ENCODE measurements at regions not wholly inside any gene's neighbourhood (a gene's known extent, or its start where the extent isn't known, plus 50 kb on each side); places are given as distances from the start of the nearest gene placed in this dataset.

DNA sequence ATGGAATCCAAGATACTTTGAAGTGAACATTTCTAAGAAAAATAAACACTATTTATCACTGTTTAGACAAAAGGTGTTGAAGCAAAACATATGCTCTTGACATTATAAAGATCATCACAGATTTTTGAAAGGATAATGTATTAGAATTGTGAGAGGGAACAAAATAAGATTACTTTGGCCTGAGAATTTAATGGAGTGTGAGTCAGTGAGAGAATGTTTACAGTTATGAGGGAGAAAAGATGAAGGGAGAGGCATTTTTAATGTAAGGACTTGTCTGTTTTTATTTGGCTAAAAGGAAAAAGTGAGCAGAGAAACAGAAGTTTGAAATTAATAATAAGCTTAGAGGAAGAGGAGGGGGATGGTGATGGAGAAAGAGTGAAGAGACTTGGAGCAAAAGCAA, 1010.1 kb downstream of the EFNA5 start:
- intact Hi-C loops (cut with micrococcal nuclease): no loop called here
- POLR2A ChIA-PET: no interaction called here

DNA sequence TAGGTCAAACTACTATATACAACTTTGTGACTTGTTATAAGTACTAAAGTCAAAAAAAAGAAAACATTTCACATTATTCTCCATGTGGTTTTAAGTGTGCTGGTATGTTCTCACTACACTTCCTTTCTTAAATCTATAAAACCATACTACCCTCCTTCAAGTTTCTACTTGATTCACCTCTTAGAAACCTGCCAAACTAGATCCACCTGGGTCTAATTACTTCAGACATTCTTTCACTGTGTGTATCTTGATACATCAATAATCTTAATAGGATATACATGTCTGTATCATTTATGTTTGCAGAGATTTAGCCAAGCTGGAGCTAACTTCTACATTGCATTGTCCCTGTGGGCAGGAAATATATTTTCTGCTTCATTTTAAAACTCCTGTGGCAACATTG, 1012.6 kb downstream of the EFNA5 start:
- H3K27ac ChIP-seq (ENCODE audit: low read length in 2 of 2): no peak overlapping the region
- H3K79me2 ChIP-seq (ENCODE audit: control insufficient read depth, insufficient read depth, low read length): no peaks in the 10 kb centered on the region
- H4K20me1 ChIP-seq (ENCODE audit: control insufficient read depth, insufficient read depth, low read length, poor library complexity, severe bottlenecking): no peaks in the 10 kb centered on the region
- ChIA-PET POLR2A (no interaction called here), CTCF (no interaction called here)
- ATAC-seq (ENCODE audit: low read depth) (no peak), DNase-seq (no peak)
- no peaks in the 10 kb centered on the region for H3K36me3 ChIP-seq (replicated peaks in 1 of 2; ENCODE audit: control extremely low read depth in 1 of 2, control insufficient read depth in 1 of 2, extremely low read depth in 1 of 2, insufficient read depth in 2 of 2, low read length in 1 of 2)
- H3K27me3 Mint-ChIP-seq: no peaks in the 10 kb centered on the region
- intact Hi-C loops (cut with micrococcal nuclease): no loop called here
- H3K9me3 Mint-ChIP-seq (ENCODE audit: insufficient read depth): peaks cover 9% of the 10 kb centered on the region
- no peak overlapping the region for H2AFZ ChIP-seq (ENCODE audit: insufficient read depth, low read depth, low read length, poor library complexity, severe bottlenecking)
- no peak overlapping the region for H3K4me3 ChIP-seq (ENCODE audit: control extremely low read depth in 1 of 5, extremely low read depth in 1 of 5, insufficient read depth in 1 of 5, low read depth in 2 of 5, low read length in 4 of 5)
- no peak overlapping the region for H3K27ac Mint-ChIP-seq
- H3K4me2 ChIP-seq (replicated peaks; ENCODE audit: low read depth, low read length, poor library complexity, severe bottlenecking): no peak overlapping the region
- H3K4me1 ChIP-seq (ENCODE audit: control insufficient read depth in 2 of 2, insufficient read depth in 2 of 2, low read length in 2 of 2): no peaks in the 10 kb centered on the region
- peaks cover 0 to 2% (median 2%) of the 10 kb centered on the region in 3 donors for H3K9me3 ChIP-seq (ENCODE audit: control extremely low read depth in 1 of 3, control insufficient read depth in 2 of 3, insufficient read depth in 1 of 3, low read length in 2 of 3)
- no peak overlapping the region for H3K4me3 Mint-ChIP-seq
- no peaks in the 10 kb centered on the region for H3K4me1 Mint-ChIP-seq
- no peak overlapping the region for H3K9ac ChIP-seq (ENCODE audit: low read length)
- no peaks in the 10 kb centered on the region for H3K27me3 ChIP-seq (replicated peaks in 1 of 4; ENCODE audit: control extremely low read depth in 1 of 4, control insufficient read depth in 3 of 4, insufficient read depth in 4 of 4, low read length in 3 of 4)
- TF ChIP-seq, protein P1, sequence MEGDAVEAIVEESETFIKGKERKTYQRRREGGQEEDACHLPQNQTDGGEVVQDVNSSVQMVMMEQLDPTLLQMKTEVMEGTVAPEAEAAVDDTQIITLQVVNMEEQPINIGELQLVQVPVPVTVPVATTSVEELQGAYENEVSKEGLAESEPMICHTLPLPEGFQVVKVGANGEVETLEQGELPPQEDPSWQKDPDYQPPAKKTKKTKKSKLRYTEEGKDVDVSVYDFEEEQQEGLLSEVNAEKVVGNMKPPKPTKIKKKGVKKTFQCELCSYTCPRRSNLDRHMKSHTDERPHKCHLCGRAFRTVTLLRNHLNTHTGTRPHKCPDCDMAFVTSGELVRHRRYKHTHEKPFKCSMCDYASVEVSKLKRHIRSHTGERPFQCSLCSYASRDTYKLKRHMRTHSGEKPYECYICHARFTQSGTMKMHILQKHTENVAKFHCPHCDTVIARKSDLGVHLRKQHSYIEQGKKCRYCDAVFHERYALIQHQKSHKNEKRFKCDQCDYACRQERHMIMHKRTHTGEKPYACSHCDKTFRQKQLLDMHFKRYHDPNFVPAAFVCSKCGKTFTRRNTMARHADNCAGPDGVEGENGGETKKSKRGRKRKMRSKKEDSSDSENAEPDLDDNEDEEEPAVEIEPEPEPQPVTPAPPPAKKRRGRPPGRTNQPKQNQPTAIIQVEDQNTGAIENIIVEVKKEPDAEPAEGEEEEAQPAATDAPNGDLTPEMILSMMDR (IDR thresholded peaks at IDR 0.05): no peak
- no peak for TF ChIP-seq EZH2 (IDR thresholded peaks at IDR 0.05; ENCODE audit: borderline replicate concordance, insufficient read depth, low read depth, low read length, poor library complexity, severe bottlenecking)

More for the DNA sequence above, 1010.1 kb downstream of the EFNA5 start:
- TF ChIP-seq, protein P1 (IDR thresholded peaks at IDR 0.05): no peak
- TF ChIP-seq EZH2 (IDR thresholded peaks at IDR 0.05; ENCODE audit: borderline replicate concordance, insufficient read depth, low read depth, low read length, poor library complexity, severe bottlenecking): no peak
- Histone ChIP-seq H3K9ac (ENCODE audit: low read length) (no peak overlapping the region), H3K27ac (ENCODE audit: low read length in 2 of 2) (no peak overlapping the region), H3K36me3 (replicated peaks in 1 of 2; ENCODE audit: control extremely low read depth in 1 of 2, control insufficient read depth in 1 of 2, extremely low read depth in 1 of 2, insufficient read depth in 2 of 2, low read length in 1 of 2) (no peaks in the 10 kb centered on the region), H2AFZ (ENCODE audit: insufficient read depth, low read depth, low read length, poor library complexity, severe bottlenecking) (no peak overlapping the region), H3K79me2 (ENCODE audit: control insufficient read depth, insufficient read depth, low read length) (no peaks in the 10 kb centered on the region), H4K20me1 (ENCODE audit: control insufficient read depth, insufficient read depth, low read length, poor library complexity, severe bottlenecking) (no peaks in the 10 kb centered on the region), H3K4me3 (ENCODE audit: control extremely low read depth in 1 of 5, extremely low read depth in 1 of 5, insufficient read depth in 1 of 5, low read depth in 2 of 5, low read length in 4 of 5) (no peak overlapping the region), H3K9me3 (ENCODE audit: control extremely low read depth in 1 of 3, control insufficient read depth in 2 of 3, insufficient read depth in 1 of 3, low read length in 2 of 3) (no peaks in the 10 kb centered on the region), H3K4me1 (ENCODE audit: control insufficient read depth in 2 of 2, insufficient read depth in 2 of 2, low read length in 2 of 2) (no peaks in the 10 kb centered on the region), H3K27me3 (replicated peaks in 1 of 4; ENCODE audit: control extremely low read depth in 1 of 4, control insufficient read depth in 3 of 4, insufficient read depth in 4 of 4, low read length in 3 of 4) (no peaks in the 10 kb centered on the region), H3K4me2 (replicated peaks; ENCODE audit: low read depth, low read length, poor library complexity, severe bottlenecking) (no peak overlapping the region)
- H3K4me3 Mint-ChIP-seq: no peak overlapping the region
- peaks cover 3% of the 10 kb centered on the region for H3K9me3 Mint-ChIP-seq (ENCODE audit: insufficient read depth)
- no peaks in the 10 kb centered on the region for H3K4me1 Mint-ChIP-seq
- DNase-seq (no peak), ATAC-seq (ENCODE audit: low read depth) (no peak)
- CTCF ChIA-PET: no interaction called here
- H3K27me3 Mint-ChIP-seq: no peaks in the 10 kb centered on the region
- H3K27ac Mint-ChIP-seq: no peak overlapping the region
